ENCODE measurements at regions not wholly inside any gene's neighbourhood (a gene's known extent, or its start where the extent isn't known, plus 50 kb on each side); places are given as distances from the start of the nearest gene placed in this dataset.

GRCh38 chr15:58275785-58276184, 137.6 kb downstream of the AQP9 start:
- no peaks in the 10 kb centered on the region for H3K9me2 ChIP-seq (ENCODE audit: low read depth, low read length)
- no peaks in the 10 kb centered on the region for H3K36me3 ChIP-seq (ENCODE audit: insufficient read depth, low read length)
- H3K9ac ChIP-seq (ENCODE audit: low read length): no peak overlapping the region
- H3F3A ChIP-seq (ENCODE audit: insufficient read depth, low read length): no peaks in the 10 kb centered on the region
- no peaks in the 10 kb centered on the region for H3K79me2 ChIP-seq (ENCODE audit: insufficient read depth, low read length)
- H3K27ac ChIP-seq (ENCODE audit: low read depth, low read length, poor library complexity, severe bottlenecking): no peak overlapping the region
- no peak for TF ChIP-seq EZH2 (IDR thresholded peaks at IDR 0.05; ENCODE audit: borderline replicate concordance, low read length)
- peaks cover 11% of the 10 kb centered on the region for H3K9me3 ChIP-seq (ENCODE audit: low read length)
- H2AFZ ChIP-seq (ENCODE audit: low read length): no peak overlapping the region
- H4K20me1 ChIP-seq (ENCODE audit: insufficient read depth, low read length): no peaks in the 10 kb centered on the region
- no peak overlapping the region for H3K4me3 ChIP-seq (ENCODE audit: low read depth, low read length, poor library complexity, severe bottlenecking)
- H3K4me1 ChIP-seq (ENCODE audit: insufficient read depth, low read length, severe bottlenecking): no peaks in the 10 kb centered on the region
- no peak overlapping the region for H3K4me2 ChIP-seq (ENCODE audit: low read length)
- H3K27me3 ChIP-seq (ENCODE audit: insufficient read depth, low read length): 0 out of 2 replicates have a peak, but pooled peaks cover 1% of the 10 kb centered on the region

GRCh38 chr15:58276924-58277323, 138.7 kb downstream of the AQP9 start:
- 0 out of 2 replicates have a peak, but pooled peaks cover 4% of the 10 kb centered on the region for H3K27me3 ChIP-seq (ENCODE audit: insufficient read depth, low read length)
- no peaks in the 10 kb centered on the region for H3K9me2 ChIP-seq (ENCODE audit: low read depth, low read length)
- no peak overlapping the region for H3K9ac ChIP-seq (ENCODE audit: low read length)
- no peaks in the 10 kb centered on the region for H3K36me3 ChIP-seq (ENCODE audit: insufficient read depth, low read length)
- no peak for TF ChIP-seq CTCF (IDR thresholded peaks at IDR 0.05; ENCODE audit: low read length)
- no peak for TF ChIP-seq EZH2 (IDR thresholded peaks at IDR 0.05; ENCODE audit: borderline replicate concordance, low read length)
- H4K20me1 ChIP-seq (ENCODE audit: insufficient read depth, low read length): no peaks in the 10 kb centered on the region
- H3K79me2 ChIP-seq (ENCODE audit: insufficient read depth, low read length): no peaks in the 10 kb centered on the region
- no peak overlapping the region for H2AFZ ChIP-seq (ENCODE audit: low read length)
- H3K4me2 ChIP-seq (ENCODE audit: low read length): no peak overlapping the region
- no peak overlapping the region for H3K27ac ChIP-seq (ENCODE audit: low read depth, low read length, poor library complexity, severe bottlenecking)
- peaks cover 2% of the 10 kb centered on the region for H3K9me3 ChIP-seq (ENCODE audit: low read length)
- H3F3A ChIP-seq (ENCODE audit: insufficient read depth, low read length): no peaks in the 10 kb centered on the region
- H3K4me3 ChIP-seq (ENCODE audit: low read depth, low read length, poor library complexity, severe bottlenecking): no peak overlapping the region
- H3K4me1 ChIP-seq (ENCODE audit: insufficient read depth, low read length, severe bottlenecking): no peaks in the 10 kb centered on the region

GRCh38 chr15:58277333-58277732, 139.2 kb downstream of the AQP9 start:
- Histone ChIP-seq H3K27ac (ENCODE audit: low read depth, low read length, poor library complexity, severe bottlenecking) (no peak overlapping the region), H3K27me3 (ENCODE audit: insufficient read depth, low read length) (0 out of 2 replicates have a peak, but pooled peaks cover 4% of the 10 kb centered on the region), H3K9ac (ENCODE audit: low read length) (no peak overlapping the region), H3F3A (ENCODE audit: insufficient read depth, low read length) (no peaks in the 10 kb centered on the region), H3K4me1 (ENCODE audit: insufficient read depth, low read length, severe bottlenecking) (no peaks in the 10 kb centered on the region), H3K9me2 (ENCODE audit: low read depth, low read length) (no peaks in the 10 kb centered on the region), H4K20me1 (ENCODE audit: insufficient read depth, low read length) (no peaks in the 10 kb centered on the region), H3K4me3 (ENCODE audit: low read depth, low read length, poor library complexity, severe bottlenecking) (no peak overlapping the region), H2AFZ (ENCODE audit: low read length) (no peak overlapping the region), H3K4me2 (ENCODE audit: low read length) (no peak overlapping the region), H3K79me2 (ENCODE audit: insufficient read depth, low read length) (no peaks in the 10 kb centered on the region), H3K36me3 (ENCODE audit: insufficient read depth, low read length) (no peaks in the 10 kb centered on the region), H3K9me3 (ENCODE audit: low read length) (peaks cover 2% of the 10 kb centered on the region; the same call in 1 of the 2 replicates)
- TF ChIP-seq EZH2 (IDR thresholded peaks at IDR 0.05; ENCODE audit: borderline replicate concordance, low read length): no peak
- TF ChIP-seq CTCF (IDR thresholded peaks at IDR 0.05; ENCODE audit: low read length): no peak

- H3K4me3 ChIP-seq (ENCODE audit: low read depth, low read length, poor library complexity, severe bottlenecking): no peak overlapping the region
- H3K9me2 ChIP-seq (ENCODE audit: low read depth, low read length): no peaks in the 10 kb centered on the region
- no peaks in the 10 kb centered on the region for H3K79me2 ChIP-seq (ENCODE audit: insufficient read depth, low read length)
- TF ChIP-seq EZH2 (IDR thresholded peaks at IDR 0.05; ENCODE audit: borderline replicate concordance, low read length) (no peak), CTCF (IDR thresholded peaks at IDR 0.05; ENCODE audit: low read length) (no peak)
- H3K36me3 ChIP-seq (ENCODE audit: insufficient read depth, low read length): no peaks in the 10 kb centered on the region
- H3K4me1 ChIP-seq (ENCODE audit: insufficient read depth, low read length, severe bottlenecking): no peaks in the 10 kb centered on the region
- no peak overlapping the region for H3K4me2 ChIP-seq (ENCODE audit: low read length)
- no peak overlapping the region for H2AFZ ChIP-seq (ENCODE audit: low read length)
- H3K27me3 ChIP-seq (ENCODE audit: insufficient read depth, low read length): 0 out of 2 replicates have a peak, but pooled peaks cover 4% of the 10 kb centered on the region
- no peak overlapping the region for H3K9ac ChIP-seq (ENCODE audit: low read length)
- H3K9me3 ChIP-seq (ENCODE audit: low read length): no peaks in the 10 kb centered on the region
- no peaks in the 10 kb centered on the region for H4K20me1 ChIP-seq (ENCODE audit: insufficient read depth, low read length)
- no peak overlapping the region for H3K27ac ChIP-seq (ENCODE audit: low read depth, low read length, poor library complexity, severe bottlenecking)
- no peaks in the 10 kb centered on the region for H3F3A ChIP-seq (ENCODE audit: insufficient read depth, low read length)
These were observed 140.9 kb downstream of the AQP9 start for GRCh38 chr15:58279106-58279505.
